Stimulated activated CD8-positive, alpha-beta memory T cell treated with anti-CD3 and anti-CD28 coated beads, Interleukin-7, amount 100 ng/mL, for 48 hours (primary cell): ENCODE measurements at regions not wholly inside any gene's neighbourhood (a gene's known extent, or its start where the extent isn't known, plus 50 kb on each side); places are given as distances from the start of the nearest gene placed in this dataset.

Source experiments
- DNase-seq, 2 donors: peaks; one replicate each; pipeline ENCODE4 v3.0.0-alpha.2; 2020; ENCODE audit warnings: low read depth in 1 of 2; ENCODE audit errors: extremely low read depth in 1 of 2

DNA sequence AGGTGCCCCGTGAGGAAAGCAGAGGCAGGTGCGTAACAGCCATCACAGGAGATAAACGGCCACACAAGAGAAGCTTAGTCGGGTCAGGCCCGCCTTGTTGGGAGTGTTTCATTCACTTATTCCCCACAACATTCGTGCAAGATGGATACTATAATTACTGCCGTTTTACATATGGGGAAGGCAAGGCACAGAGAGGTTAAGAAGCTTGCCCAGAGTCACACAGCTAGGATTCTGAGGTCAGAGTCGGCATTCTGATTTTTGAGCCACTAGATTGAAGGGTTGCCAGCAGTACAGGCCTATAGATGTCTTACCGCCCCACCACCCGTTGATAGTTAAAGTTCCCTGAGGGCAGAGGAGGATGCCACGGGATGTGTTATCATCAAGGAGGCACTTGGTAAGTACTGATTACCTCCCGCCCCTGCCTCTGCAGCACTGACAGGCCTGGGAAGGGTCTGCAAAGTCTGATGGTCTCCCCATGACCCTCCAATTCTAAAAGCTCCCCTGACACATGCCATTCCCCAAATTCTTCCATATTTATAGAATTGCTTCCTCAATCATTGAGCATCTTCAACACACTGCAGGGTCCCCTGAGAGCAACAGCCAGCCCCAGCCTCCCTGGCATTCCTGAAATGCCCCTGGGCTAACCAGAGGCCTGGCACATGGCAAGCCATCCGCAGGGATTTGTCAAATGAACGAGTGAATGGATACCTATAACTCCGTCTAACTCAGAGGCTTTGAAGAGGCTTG is 74.7 kb upstream of the CLDN14 start:
- DNase-seq, result no peak

DNA sequence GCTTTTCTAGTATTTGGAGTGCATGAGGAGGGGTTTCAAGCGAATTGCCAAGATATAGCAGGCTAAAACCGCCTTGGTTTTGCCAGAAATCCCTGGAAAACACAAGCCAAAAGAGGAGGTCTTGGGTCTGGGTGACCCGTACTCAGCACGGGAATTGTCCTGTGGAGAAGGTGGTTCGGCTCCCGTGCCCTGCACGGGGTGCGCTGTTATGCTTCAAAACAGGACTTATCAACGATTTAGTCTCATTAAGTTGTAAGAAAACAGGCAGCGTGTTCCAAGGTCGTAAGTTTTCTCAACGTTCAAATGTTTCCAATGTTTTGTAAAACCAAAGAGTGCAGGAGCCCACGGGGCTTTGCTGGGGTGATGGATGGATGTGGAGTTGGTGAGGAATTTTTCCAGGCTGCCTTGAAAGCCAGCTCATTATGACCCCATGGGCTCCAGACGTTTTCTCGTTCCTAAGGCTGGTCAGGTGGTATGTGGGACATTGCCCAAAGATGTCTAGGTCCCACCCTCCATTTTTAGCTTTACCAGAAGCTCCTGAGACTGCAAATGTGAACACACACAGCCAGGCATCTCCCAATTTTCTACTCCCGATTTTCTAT is 75.4 kb upstream of the CLDN14 start:
- DNase-seq, result no peak

DNA sequence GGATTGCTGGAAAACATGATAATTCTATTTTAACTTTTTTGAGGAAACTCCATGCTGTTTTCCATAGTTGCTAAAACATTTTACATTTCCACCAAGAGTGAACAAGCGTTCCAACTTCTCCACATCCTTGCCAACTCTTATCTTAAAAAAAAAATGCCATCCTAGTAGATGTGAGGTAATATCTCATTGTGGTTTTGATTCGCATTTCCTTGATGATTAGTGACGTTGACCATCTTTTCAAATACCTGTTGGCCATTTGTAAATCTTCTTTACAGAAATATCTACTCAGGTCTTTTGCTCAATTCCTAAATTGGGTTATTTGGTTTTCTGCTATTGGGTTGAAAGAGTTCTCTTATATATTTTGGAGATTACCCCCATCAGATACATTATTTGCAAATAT is 77.4 kb upstream of the CLDN14 start:
- no peak for DNase-seq

DNA sequence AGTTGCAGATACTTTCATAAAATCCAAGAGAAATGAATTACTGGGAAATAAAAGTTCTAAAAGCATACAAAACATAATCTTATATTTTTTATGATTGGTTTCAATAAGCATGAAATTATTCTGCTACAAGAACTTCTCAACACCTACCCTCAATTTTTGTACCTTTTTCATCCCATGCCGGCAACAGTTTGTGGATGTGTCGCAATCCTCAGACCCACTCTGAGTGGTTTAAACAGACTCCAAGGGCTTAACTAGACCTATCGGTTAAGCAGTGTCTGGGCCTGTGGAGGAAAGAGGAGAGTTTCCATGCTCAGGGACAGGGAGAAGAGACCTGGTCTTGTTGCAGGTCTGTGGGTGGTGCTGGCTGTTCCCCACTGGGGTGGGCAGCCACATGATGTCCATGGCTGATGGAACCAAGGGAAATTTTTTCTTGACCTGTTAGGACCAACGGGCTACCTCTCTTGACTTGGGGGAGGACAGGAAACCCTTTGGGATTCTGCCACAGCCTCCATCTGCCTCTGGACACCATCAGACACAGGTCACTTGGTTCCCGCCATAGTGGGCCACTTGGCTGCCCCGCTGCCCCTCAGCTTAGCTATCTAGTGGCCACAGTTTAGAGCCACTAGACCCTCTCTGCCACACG is 81.1 kb upstream of the CLDN14 start:
- DNase-seq, result no peak

DNA sequence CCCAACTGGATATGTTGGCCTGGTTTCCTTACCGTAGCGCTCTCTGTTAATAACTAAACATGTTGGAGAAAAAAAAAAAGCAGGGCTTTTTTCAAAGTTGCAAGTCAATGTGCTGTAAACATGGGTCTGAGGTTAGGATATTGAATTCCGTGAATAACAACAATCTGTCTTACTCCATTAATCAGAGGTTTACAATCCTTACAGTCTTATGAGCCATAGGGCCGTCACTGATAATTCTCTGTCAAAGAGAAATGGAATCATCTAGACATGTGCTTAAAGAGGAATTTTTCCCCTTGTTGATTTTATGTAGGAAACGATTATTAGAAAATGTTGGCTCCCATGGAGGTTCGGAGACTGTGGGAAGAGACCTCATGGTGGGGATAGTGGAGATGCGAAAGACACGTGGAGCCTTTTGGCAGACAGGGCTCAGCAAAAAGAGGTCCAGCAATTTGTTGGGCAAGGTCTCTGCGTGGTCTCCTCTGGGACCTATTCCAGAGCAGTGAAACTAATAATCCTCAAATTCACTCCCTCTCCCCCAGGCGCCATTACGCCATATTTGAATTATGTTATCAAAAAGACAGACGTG is 83.5 kb upstream of the CLDN14 start:
- DNase-seq, result no peak

DNA sequence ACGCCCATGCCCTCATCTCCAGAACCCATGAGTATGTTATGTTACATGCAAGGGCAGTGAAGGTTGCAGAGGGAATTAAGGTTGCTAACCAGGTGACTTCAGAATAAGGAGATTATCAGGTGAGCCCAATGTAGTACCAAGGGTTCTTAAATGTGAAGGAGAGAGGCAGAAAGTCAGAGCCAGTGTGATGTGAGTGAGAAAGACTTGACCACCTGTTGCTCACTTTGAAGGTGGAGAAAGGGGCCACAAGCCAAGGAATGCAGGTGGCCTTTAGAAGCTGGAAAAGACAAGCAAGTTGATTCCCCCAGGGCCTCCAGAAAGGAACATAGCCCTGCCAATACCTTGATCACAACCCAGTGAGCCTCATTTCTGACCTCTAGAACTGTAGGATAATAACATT is 84.7 kb upstream of the CLDN14 start:
- DNase-seq, result no peak

DNA sequence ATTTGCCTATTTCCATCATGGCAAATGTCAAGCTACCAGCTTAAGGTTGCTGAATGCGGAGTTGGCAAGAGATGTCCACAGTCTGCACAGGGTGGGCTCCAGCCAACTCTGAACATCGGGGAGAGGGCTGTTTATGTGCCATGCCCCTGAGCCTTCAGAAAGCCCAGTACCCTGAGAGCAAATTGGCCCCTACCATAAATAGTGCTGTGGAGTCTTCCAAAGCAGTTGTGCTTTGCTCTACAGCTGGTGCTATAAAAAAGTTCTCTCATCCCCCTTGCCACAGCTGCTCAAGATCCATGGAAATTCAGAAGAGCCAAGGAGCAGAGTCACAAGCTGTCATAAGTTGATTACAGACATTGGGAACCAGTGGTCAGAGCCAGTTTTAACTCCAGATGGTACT is 85.6 kb upstream of the CLDN14 start:
- DNase-seq, result no peak

DNA sequence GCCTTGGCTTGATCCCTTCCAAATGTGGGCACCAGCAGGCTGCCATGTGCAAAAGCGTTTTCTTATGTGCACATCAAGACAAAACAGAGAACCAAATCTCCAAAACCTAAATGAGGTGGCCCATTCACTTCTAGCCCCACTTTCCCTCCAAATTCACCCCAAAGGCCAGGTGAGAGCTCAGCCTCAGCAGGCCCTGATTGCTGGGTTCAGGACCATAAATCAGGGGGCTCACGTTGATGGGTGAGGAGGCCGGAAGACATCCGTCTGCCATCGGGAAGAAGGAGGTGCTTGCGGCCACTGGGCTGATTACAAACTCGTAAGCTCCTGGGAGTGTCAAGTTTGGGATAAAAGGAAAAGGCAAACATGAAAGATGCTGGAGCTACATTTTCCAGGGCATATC is 86.7 kb upstream of the CLDN14 start:
- DNase-seq, result no peak

DNA sequence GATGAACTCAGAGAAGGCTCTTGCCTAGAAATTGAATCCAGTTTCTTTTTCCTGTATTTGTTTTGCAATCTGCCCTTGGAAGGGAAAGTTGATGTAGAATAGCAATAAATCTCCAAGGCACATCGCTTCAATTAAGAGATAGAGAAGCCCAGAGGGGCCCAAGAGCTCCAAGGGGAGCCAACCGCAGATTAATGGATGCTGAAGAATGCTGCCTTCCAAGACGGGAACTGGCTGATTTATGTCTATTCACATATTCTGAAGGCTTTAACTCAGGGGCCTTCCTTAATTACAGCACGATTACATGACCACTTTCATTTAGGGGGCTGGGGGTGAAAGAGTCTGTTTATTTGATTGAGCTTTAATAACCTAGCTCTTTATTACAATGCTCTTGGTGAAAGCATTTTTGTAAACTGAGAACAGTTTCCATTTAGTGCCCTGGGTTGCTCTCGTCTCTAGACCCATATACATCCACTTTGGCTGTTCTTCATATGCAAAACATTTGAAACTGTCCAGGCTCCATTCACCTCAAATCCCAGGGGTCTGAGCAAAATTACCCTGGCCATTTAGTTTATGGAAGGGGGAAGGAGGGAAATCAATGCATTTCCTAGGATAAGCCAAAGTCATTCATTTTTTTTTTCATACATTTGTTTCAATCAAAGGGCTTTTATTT is 87.4 kb upstream of the CLDN14 start:
- DNase-seq, result no peak

DNA sequence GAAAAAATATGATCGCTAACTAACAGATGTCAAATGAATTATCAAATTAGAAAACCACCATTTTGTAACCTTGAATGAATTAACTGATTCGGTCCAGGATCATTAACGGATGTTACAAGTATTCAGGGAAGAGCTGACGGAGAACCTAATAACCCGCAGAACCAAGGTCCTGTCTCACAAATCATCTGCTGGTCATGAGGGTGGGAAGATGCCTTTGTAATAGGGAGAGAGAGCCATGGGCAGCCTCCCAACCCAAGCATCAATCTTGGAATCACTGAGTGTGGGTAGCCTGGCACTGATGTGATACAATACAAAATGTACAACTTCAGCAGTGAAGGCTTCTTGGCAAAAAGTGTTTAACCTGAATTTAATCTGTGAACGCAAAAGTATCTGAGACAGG is 89.6 kb upstream of the CLDN14 start:
- no peak for DNase-seq

DNA sequence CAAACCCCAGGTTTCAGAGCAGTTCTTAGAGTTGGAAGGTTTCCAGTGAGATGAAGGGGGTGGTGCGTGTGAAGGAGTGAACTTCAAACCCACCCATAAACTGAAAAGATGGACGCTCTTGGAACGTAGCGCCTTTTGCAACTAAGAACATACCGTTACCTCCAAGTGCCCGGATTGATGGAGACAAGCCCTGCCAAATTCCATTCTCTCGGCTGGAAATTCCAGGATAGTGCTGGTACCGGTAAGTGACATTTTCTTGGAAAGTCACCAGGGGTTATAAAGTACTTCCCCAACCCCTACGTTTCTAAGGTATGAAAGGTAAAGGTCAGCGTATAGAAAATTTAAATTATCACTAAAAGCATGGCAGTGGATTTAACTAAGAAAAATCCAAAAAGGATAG is 91.6 kb upstream of the CLDN14 start:
- no peak for DNase-seq

DNA sequence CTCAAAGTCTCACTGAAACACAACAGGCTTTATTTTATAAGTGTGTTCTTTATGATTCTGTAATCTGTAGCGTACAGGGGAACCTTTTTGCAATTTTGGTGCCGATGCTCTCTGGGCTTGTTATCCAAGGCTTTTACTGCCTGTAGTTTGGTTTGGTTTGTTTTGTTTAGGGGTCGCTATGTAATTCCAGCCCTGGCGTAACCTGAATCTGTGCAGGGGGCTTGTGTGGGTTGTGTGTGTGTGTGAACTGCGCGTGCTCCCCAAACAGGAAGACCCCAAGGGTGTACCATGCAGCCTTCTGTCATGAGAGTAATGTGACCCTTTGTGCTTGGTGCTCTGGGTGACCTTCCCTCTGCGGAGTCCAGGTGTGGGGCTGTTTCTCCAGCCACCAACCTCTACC is 92.1 kb upstream of the CLDN14 start:
- DNase-seq, result no peak

DNA sequence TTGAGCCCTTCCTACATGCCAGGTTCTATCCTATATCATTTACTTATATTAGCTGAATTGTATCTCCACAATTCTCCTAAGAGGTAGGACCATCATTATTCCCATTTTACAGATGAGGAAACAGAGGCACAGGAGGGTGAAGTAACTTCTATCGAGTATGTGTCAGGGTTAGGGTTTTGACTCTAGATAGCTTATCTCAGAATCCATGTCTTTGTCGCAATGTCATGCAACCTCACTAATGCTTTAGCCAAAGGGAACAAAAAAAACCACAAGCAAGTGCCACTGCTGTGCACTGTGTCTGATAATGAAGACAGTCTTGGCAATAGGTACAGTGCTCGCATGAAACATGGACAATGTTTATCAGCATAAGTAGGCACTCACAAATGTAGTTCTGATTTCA is 95.4 kb upstream of the CLDN14 start:
- DNase-seq, result no peak

DNA sequence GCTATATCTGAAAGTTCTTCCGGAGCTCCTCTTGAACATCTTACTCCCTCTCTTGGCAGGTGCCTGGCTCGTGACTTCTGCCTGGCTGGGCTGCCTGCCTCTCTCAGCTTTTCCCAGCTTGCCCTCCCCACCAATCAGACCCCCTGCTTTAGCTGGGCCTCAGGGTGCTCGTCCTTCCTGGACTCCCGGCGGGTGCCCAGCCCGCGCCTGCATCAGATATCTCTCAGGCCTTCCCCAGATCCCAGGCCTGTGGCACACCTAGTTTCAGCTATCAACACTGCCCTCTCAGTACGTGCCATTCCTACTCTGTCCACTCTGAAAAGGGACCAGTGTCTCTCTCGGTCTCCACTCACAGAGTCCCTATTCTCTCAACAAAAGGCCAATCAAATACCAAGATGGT is 96.5 kb upstream of the CLDN14 start:
- DNase-seq, result no peak

DNA sequence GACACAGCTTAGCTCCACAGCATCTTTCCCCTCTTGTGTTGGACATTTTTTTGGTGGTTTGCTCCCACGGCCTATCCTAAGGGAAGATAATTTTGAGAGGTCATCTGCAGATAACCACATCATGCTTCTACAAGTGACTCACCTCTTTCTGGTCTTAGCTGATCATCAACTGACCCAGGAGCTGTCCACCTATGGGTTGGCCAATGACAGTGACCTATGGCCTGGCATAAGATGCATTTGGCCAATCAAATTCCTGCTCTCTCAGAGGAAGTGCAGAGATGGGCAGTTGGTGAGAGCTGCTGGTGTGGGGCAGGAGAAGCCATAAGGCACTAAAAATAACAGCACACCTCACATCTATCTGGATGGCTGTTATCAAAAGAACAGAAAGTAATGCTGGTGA is 100.0 kb upstream of the CLDN14 start:
- DNase-seq, result no peak

DNA sequence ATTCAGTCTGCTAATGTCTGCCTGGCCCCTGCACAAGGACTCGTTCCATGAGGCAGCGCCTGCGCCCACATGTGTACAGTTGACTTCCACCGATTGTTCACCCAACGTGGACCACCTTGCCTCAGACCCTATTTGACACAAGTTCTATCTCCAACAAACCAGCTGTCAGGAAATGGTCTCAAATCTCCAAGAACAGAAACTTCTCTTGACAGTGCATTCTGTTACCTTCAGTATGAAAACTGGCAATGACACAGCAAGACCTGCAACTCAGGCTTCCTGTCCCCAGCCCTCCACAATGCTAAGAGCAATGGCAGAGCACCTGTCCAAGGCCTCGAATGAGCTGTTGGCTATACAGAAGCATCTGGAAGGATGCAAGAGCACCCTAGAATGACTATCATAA is 102.3 kb upstream of the CLDN14 start:
- DNase-seq, result no peak

DNA sequence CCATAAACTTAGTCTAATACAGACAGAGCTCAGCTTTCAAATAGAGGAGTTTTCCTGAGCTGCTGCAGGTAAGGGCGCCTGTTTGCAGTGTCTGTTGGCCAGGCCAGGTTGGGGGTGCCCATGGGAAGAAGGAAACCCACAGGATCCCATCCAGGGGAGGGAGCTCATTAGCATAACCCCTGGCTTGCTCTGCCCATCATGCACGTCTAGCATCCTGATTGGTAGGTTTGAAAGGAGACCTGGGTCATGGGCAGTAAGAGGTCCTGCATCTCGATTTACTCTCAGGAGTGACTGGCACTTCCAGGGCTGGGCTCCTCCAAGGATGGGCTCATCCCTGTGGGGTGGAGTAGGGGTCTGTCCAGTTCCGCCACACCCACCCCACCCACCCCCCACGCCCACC is 103.7 kb upstream of the CLDN14 start:
- no peak for DNase-seq

DNA sequence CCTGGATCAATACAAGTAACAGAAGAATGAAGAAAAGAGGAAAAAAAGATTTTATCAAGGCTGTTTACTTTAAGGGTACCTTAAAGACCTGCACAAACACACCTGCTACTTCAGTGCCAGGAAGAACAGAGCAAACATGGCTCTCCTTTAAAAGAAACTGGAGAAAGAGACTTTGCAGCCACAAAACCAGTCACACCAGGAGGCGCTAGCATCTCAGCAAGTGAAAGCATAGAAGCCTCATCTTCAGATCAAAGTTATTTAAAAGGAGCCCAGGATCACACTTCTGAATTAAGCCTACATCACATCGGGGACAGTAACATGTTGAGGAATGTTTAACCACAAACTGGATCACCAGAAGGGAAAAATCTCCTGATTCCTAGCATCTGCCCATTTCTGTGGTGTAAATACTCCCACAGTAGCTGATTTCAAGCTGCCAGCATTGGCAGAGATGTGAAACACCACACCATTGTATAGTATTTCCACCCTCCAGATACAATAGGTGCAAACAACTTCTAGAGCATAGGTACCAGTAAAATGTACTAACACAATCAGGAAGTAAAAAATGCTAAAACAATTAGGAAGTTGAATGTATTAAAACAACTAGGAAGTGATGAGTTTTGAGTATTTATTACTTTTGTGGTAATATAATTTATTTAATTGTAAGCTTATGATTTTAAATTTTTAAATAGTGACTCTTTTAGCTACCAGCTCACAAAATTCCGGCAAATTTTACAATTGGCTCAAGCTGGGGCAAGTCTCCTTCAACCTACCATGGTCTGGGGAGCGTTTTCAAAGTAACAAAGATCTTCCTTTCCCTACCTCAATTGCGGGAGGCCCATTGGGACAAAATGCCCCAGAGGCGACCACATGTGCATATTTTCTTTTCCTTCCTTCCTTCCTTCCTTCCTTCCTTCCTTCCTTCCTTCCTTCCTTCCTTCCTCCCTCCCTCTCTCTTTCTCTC is 105.3 kb upstream of the CLDN14 start:
- no peak for DNase-seq

DNA sequence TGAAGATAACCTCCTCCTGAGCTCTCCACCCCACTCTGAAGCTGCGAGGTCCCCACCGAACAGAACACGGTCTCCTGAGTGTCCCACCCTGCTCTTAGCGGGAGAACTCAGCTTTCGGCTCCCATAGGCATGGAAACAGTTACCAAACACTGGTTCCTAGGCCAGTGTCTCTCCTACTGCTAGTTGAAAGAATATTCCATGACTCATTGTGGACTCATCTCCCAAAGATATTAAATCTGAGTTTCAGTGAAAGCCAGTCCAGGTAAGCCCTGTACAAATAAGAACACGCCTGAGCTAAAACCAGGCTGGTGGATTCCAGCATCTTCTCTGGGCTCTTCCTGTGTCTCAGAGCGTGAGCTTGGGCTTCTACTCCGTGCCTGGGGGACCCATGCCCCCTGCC is 107.5 kb upstream of the CLDN14 start:
- DNase-seq, result no peak

DNA sequence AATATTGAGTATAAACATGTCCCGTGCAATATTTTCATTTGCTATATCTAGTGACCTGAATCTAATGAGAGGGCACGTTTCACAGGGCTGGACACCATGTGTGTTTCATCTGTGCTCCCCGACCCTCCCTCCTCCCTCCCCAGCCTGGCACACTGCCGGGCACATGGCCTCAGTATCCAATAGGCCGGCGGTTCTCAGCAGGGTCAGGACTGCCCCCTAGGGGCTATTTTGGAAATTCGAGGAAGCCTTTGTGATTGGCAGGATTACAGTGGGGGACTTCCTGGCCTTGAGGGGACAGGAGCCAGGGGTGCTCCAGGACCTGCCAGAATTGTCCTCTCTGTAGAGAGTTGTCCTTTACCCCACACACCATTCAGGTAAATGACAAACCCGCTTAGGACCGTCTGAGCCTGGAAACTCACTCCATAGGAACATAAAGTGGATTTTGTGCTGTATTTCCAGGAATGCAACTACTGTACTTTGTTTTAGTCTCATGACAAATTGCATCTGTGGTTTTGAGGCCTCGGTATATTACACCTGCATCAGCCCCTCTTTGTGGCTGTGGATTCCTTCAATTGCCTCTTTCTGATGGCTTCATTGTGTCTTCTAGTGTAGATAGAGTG is 109.5 kb upstream of the SIM2 start:
- DNase-seq, result peak in 1 of 2 donors; percentile 11
